ENCODE measurements at regions not wholly inside any gene's neighbourhood (a gene's known extent, or its start where the extent isn't known, plus 50 kb on each side); places are given as distances from the start of the nearest gene placed in this dataset.

- TF ChIP-seq ZBTB9 (CRISPR knock-in tag; IDR thresholded peaks at IDR 0.05), result peak; percentile 91
- TF ChIP-seq ZNF121 (CRISPR knock-in tag; conservative IDR thresholded peaks at IDR 0.05), result no peak
- 0 out of 2 replicates have a peak, but pooled peaks have one; percentile 24 for TF ChIP-seq NFIC (IDR thresholded peaks at IDR 0.05)
- TF ChIP-seq ZMIZ1 (IDR thresholded peaks at IDR 0.05; ENCODE audit: low read depth in 2 of 2, low read length in 2 of 2), result no peak
- 0 out of 4 replicates have a peak, but pooled peaks of 1 of the 2 experiments have one; percentile 12 for TF ChIP-seq MLLT1 (IDR thresholded peaks at IDR 0.05)
- TF ChIP-seq SMARCB1 (IDR thresholded peaks at IDR 0.05; ENCODE audit: insufficient read length, low read depth), result no peak
- TF ChIP-seq ZNF197 (CRISPR knock-in tag; IDR thresholded peaks at IDR 0.05; ENCODE audit: low read depth), result no peak
- TF ChIP-seq BMI1 (IDR thresholded peaks at IDR 0.05; ENCODE audit: low read length), result no peak
- TF ChIP-seq ZBTB33 (CRISPR knock-in tag; IDR thresholded peaks at IDR 0.05), result no peak
- peak; percentile 78 for TF ChIP-seq ZNF592 (IDR thresholded peaks at IDR 0.05)
- TF ChIP-seq CREB5 (CRISPR knock-in tag; IDR thresholded peaks at IDR 0.05), result no peak
- TF ChIP-seq RAD51 (IDR thresholded peaks at IDR 0.05; ENCODE audit: borderline replicate concordance, low read depth), result peak; percentile 75
Observed at GRCh38 chr17:77320485-77321256, 179.9 kb downstream of the SEC14L1 start (continued).
